ENCODE measurements at regions not wholly inside any gene's neighbourhood (a gene's known extent, or its start where the extent isn't known, plus 50 kb on each side); places are given as distances from the start of the nearest gene placed in this dataset.
"Not testable (repeated sequence)": the region's sequence is repeated elsewhere in the genome, so short reads cannot be mapped to it uniquely, and the experiment has no call there.

DNA sequence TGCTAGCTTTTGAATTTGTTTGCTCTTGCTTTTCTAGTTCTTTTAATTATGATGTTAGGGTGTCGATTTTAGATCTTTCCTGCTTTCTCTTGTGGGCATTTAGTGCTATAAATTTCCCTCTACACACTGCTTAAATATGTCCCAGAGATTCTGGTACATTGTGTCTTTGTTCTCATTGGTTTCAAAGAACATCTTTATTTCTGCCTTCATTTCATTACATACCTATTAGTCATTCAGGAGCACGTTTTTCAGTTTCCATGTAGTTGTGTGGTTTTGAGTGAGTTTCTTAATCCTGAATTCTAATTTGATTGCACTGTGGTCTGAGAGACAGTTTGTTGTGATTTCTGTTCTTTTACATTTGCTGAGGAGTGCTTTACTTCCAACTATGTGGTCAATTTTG, 51.2 kb upstream of the MB21D2 start:
- TF ChIP-seq, protein P1, sequence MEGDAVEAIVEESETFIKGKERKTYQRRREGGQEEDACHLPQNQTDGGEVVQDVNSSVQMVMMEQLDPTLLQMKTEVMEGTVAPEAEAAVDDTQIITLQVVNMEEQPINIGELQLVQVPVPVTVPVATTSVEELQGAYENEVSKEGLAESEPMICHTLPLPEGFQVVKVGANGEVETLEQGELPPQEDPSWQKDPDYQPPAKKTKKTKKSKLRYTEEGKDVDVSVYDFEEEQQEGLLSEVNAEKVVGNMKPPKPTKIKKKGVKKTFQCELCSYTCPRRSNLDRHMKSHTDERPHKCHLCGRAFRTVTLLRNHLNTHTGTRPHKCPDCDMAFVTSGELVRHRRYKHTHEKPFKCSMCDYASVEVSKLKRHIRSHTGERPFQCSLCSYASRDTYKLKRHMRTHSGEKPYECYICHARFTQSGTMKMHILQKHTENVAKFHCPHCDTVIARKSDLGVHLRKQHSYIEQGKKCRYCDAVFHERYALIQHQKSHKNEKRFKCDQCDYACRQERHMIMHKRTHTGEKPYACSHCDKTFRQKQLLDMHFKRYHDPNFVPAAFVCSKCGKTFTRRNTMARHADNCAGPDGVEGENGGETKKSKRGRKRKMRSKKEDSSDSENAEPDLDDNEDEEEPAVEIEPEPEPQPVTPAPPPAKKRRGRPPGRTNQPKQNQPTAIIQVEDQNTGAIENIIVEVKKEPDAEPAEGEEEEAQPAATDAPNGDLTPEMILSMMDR (IDR thresholded peaks at IDR 0.05): not testable (repeated sequence)
- not testable (repeated sequence) for TF ChIP-seq POLR2AphosphoS5, EP300, POLR2A (IDR thresholded peaks at IDR 0.05)
